GM19397 (cell line): ENCODE measurements at regions not wholly inside any gene's neighbourhood (a gene's known extent, or its start where the extent isn't known, plus 50 kb on each side); places are given as distances from the start of the nearest gene placed in this dataset.
"Not testable (repeated sequence)": the region's sequence is repeated elsewhere in the genome, so short reads cannot be mapped to it uniquely, and the experiment has no call there.

Experiments
- ATAC-seq: cut with Tn5 transposase; IDR thresholded peaks from one replicate; pipeline ENCODE4 v1.9.1; 2021; ENCODE audit warnings: mild to moderate bottlenecking, moderate library complexity; ENCODE audit not compliant: unreplicated experiment

DNA sequence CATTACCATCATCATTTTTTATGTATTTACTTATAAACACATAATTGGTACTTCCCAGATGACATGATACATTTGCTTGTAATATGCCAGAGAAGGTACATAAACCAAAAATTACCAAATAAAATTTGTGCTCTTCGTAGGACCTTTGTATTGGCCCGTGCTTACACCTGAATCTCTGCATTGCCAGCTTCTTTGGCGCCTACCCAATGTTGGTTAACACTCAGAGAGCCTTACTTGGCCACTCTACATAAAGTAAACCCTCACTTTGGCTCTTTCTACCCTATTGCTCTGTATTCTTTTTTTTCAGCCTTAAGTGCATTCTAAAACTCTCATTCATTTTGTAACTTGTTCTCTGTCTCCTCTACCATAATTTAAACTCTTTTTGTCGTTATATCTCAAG, 148.1 kb upstream of the ZNF608 start:
- no peak for ATAC-seq

GRCh38 chr5:124895236-124895635, 148.8 kb upstream of the ZNF608 start:
- ATAC-seq = no peak

DNA sequence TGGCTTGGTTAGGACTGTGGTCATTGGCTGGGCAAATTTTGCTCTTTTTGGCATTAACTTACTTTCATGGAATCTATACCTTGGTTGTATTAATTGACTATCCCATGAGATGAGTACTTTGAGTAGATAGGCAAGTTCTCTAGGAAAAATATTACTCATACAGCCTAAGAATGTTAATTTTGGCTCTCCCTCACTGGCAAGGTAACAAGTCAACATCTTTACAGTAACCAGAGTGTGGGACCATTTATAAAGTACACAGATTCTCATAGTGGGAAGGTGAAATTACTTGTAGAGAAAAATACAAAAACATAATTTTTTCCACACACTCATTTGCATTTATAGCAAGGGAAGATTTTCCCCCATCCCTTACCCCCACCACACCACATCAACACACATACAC, 154.6 kb upstream of the ZNF608 start:
- no peak for ATAC-seq

- ATAC-seq = peak; percentile 100
These were observed 155.8 kb upstream of the ZNF608 start for GRCh38 chr5:124902097-124902821.

- ATAC-seq = no peak
These were observed 159.1 kb upstream of the ZNF608 start for GRCh38 chr5:124905256-124906130.

GRCh38 chr5:124906339-124907097, 160.1 kb upstream of the ZNF608 start:
- ATAC-seq = no peak

DNA sequence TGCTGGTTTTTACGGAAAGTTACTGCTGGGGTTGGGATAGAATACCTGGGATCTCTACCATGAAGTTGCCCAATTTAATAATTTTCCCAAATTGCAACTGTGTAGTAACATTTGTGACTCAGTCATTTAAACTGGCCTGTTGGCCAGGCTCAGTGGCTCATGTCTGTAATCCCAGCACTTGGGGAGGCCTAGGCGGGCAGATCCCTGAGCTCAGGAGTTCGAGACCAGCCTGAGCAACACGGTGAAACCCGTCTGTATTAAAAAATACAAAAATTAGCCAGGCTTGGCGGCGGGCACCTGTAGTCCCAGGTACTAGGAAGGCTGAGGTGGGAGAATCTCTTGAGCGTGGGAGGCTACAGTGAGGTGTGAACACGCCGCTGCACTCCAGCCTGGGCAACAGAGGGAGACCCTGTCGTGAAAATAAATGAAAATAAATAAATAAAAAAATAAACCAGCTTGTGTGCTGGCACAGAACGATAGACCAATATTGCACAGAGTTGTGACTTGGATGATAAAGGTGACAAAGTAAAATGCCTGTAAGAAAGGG, 160.7 kb upstream of the ZNF608 start:
- no peak for ATAC-seq

DNA sequence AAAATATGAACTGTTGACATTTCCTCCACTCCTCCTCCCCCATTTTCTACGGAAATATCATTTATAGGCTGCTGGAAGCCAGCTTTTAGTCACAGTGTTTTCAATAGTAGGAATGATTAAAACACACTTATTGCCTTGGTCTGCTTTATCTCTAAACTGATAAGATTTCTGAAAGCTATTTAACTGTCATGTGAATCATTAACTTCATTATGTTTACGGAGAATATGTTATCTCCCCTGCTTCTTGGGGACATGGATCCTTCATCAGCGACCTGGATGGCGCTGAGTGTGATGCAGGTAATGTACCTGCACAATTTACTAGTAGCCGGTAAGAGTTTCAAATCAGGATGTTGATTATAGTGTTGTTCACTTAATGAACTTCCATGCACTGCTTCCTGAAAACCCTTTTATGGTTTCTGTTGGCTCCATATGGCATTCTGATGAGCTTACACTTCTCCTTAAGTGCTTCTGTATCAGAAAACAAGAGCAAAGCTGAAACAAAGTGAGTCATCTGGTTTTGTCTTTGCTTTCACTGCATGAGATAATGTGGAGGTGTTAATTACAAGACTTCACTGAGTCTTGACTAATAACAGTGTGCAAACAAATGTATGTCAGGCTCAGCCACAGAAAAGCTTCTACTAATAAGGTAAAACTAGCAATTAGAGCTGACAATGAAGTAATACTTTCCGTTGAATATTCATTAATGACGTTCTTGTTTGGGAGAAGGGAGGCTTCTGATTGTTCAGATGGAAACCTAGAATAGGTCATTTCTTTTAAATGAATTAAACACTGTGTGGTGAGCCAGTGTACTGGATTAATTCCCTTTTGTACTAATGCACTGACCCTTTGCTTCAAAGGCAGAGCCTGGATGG, 162.4 kb upstream of the ZNF608 start:
- ATAC-seq = peak; percentile 74

- ATAC-seq = no peak
These were observed 163.3 kb upstream of the ZNF608 start for GRCh38 chr5:124909734-124910133.

GRCh38 chr5:124910354-124911016, 164.0 kb upstream of the ZNF608 start:
- no peak for ATAC-seq

- no peak for ATAC-seq
These were observed 166.3 kb upstream of the ZNF608 start for GRCh38 chr5:124912638-124913328.

DNA sequence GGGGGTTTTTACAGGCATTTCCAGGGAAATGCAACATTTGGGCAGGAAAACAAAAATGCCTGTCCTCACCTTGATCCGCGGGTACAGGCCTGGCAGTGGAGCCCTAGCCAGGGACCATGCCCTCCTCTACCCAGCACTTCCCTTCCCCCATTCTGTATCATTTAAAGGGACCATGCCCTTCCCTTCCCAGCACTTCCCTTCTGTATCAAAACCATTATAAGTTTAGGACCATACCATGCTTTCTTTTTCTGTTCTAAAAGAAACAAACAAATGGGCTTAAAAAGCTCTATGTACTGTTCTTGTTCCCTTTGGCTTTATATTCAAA, 166.9 kb upstream of the ZNF608 start:
- no peak for ATAC-seq

DNA sequence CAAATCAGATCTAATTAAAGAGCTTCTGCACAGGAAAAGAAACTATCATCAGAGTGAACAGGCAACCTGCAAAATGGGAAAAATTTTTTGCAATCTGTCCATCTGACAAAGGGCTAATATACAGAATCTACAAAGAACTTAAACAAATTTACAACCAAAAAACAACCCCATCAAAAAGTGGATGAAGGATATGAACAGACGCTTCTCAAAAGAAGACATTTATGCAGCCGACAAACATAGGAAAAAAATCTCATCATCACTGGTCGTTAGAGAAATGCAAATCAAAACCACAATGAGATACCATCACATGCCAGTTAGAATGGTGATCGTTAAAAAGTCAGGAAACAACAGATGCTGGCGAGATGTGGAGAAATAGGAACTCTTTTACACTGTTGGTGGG, 169.9 kb upstream of the ZNF608 start:
- not testable (repeated sequence) for ATAC-seq

- no peak for ATAC-seq
These were observed 172.2 kb upstream of the ZNF608 start for GRCh38 chr5:124918618-124919017.

GRCh38 chr5:124919076-124919475, 172.6 kb upstream of the ZNF608 start:
- no peak for ATAC-seq

- no peak for ATAC-seq
These were observed 173.5 kb upstream of the ZNF608 start for GRCh38 chr5:124919747-124920525.

GRCh38 chr5:124920909-124921666, 174.6 kb upstream of the ZNF608 start:
- peak; percentile 85 for ATAC-seq

DNA sequence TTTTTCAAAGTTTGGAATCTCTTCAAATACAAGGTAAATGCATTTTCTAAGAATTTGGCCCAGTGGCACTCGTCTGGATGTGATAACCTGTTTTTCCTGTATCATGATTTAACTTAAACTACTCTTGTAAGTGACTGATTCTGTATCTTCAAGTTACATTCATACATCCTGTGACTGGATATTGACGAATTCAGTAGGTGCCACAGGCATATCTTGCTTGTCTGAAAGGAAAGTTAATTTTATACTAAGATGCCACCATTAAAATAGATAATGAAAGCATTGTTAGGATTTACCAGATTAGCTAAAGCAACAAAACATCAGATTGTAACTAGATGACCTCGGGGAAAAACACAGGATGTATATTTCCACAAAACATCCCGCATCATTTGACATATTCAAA, 175.3 kb upstream of the ZNF608 start:
- ATAC-seq = peak; percentile 17
